RWPE2 (cell line): ENCODE measurements at regions not wholly inside any gene's neighbourhood (a gene's known extent, or its start where the extent isn't known, plus 50 kb on each side); places are given as distances from the start of the nearest gene placed in this dataset.

Experiments used
- ATAC-seq: fragments of 200-7000 bp; cut with Tn5 transposase; 3 replicates; pipeline ENCODE4 v1.9.1; 2021; ENCODE audit warnings: low read depth
- DNase-seq: peaks from one replicate; pipeline ENCODE4 v3.0.0-alpha.2; 2020; ENCODE audit warnings: low spot score
- H3K27ac ChIP-seq: fragments of 450-650 bp; 2 replicates; pipeline ENCODE4 v1.5.1; 2017; ENCODE audit warnings: mild to moderate bottlenecking; ENCODE audit not compliant: poor library complexity, severe bottlenecking
- H3K27me3 ChIP-seq: fragments of 250-450 bp; sonication (Bioruptor Pico); 2 replicates; pipeline ENCODE4 v1.5.1; 2021; ENCODE audit warnings: mild to moderate bottlenecking, moderate library complexity; ENCODE audit not compliant: insufficient read depth, poor library complexity, severe bottlenecking
- H3K36me3 ChIP-seq: fragments of 250-450 bp; sonication (Bioruptor Pico); 2 replicates; pipeline ENCODE4 v1.5.1; 2020; ENCODE audit warnings: low read depth, mild to moderate bottlenecking, moderate library complexity
- H3K4me1 ChIP-seq: fragments of 250-450 bp; sonication (Bioruptor Pico); 2 replicates; pipeline ENCODE4 v1.5.1; 2021; ENCODE audit warnings: mild to moderate bottlenecking, moderate library complexity; ENCODE audit not compliant: insufficient read depth, poor library complexity, severe bottlenecking
- H3K4me3 ChIP-seq: fragments of 250-450 bp; sonication (Bioruptor Pico); 2 replicates; pipeline ENCODE4 v1.5.1; 2021; ENCODE audit warnings: mild to moderate bottlenecking, moderate library complexity; ENCODE audit not compliant: severe bottlenecking
- H3K9me3 ChIP-seq: fragments of 250-450 bp; sonication (Bioruptor Pico); 2 replicates; pipeline ENCODE4 v1.5.1; 2021; ENCODE audit warnings: mild to moderate bottlenecking, moderate library complexity; ENCODE audit not compliant: severe bottlenecking
- CTCF ChIP-seq: fragments of 450-650 bp; IDR thresholded peaks from one replicate; pipeline ENCODE4 v1.5.1; 2017; ENCODE audit warnings: mild to moderate bottlenecking, moderate library complexity; ENCODE audit not compliant: poor library complexity, severe bottlenecking

- TF ChIP-seq CTCF: no peak
- H3K9me3 ChIP-seq: no peaks in the 10 kb centered on the region
- no peaks in the 10 kb centered on the region for H3K36me3 ChIP-seq
- H3K27me3 ChIP-seq: no peaks in the 10 kb centered on the region
- H3K4me3 ChIP-seq: no peak overlapping the region
- no peak for ATAC-seq
- DNase-seq: no peak
- peak overlapping the region; percentile 84 for H3K27ac ChIP-seq
- H3K4me1 ChIP-seq: peaks cover 22% of the 10 kb centered on the region
These were observed 87.9 kb upstream of the AKIRIN2 start for GRCh38 chr6:87789900-87790290.

GRCh38 chr6:87789198-87789899, 87.3 kb upstream of the AKIRIN2 start:
- TF ChIP-seq CTCF: no peak
- no peaks in the 10 kb centered on the region for H3K36me3 ChIP-seq
- no peaks in the 10 kb centered on the region for H3K27me3 ChIP-seq
- peak overlapping the region; percentile 84 for H3K27ac ChIP-seq
- peaks cover 22% of the 10 kb centered on the region for H3K4me1 ChIP-seq
- H3K4me3 ChIP-seq: no peak overlapping the region
- no peaks in the 10 kb centered on the region for H3K9me3 ChIP-seq
- peak; percentile 75 for DNase-seq
- ATAC-seq: peak; percentile 98

- H3K27me3 ChIP-seq: no peaks in the 10 kb centered on the region
- H3K4me3 ChIP-seq: no peak overlapping the region
- no peak for TF ChIP-seq CTCF
- DNase-seq (no peak), ATAC-seq (no peak)
- no peaks in the 10 kb centered on the region for H3K36me3 ChIP-seq
- peak overlapping the region; percentile 84 for H3K27ac ChIP-seq
- peaks cover 22% of the 10 kb centered on the region for H3K4me1 ChIP-seq
- no peaks in the 10 kb centered on the region for H3K9me3 ChIP-seq
These were observed 86.1 kb upstream of the AKIRIN2 start for GRCh38 chr6:87788141-87788540.

GRCh38 chr6:87785229-87785862, 83.3 kb upstream of the AKIRIN2 start:
- H3K27me3 ChIP-seq: no peaks in the 10 kb centered on the region
- H3K4me1 ChIP-seq: peaks cover 21% of the 10 kb centered on the region
- no peaks in the 10 kb centered on the region for H3K36me3 ChIP-seq
- no peak overlapping the region for H3K27ac ChIP-seq
- no peaks in the 10 kb centered on the region for H3K9me3 ChIP-seq
- no peak for TF ChIP-seq CTCF
- no peak for DNase-seq
- H3K4me3 ChIP-seq: no peak overlapping the region
- ATAC-seq: no peak

- Histone ChIP-seq H3K36me3 (no peaks in the 10 kb centered on the region), H3K4me3 (no peak overlapping the region), H3K27ac (no peak overlapping the region), H3K4me1 (peaks cover 15% of the 10 kb centered on the region), H3K27me3 (no peaks in the 10 kb centered on the region), H3K9me3 (no peaks in the 10 kb centered on the region)
- TF ChIP-seq CTCF: no peak
- DNase-seq: no peak
- no peak for ATAC-seq
These were observed 82.7 kb upstream of the AKIRIN2 start for GRCh38 chr6:87784690-87785089.
